Osteoblast (primary cell): ENCODE measurements at regions not wholly inside any gene's neighbourhood (a gene's known extent, or its start where the extent isn't known, plus 50 kb on each side); places are given as distances from the start of the nearest gene placed in this dataset.

ENCODE experiments used
- DNase-seq: peaks from one replicate; pipeline ENCODE4 v3.0.0; 2011; ENCODE audit warnings: low spot score, mixed read lengths; ENCODE audit not compliant: insufficient read length; ENCODE audit errors: missing footprints
- H2AFZ ChIP-seq: 2 replicates; pipeline ENCODE4 v1.6.0; 2011; ENCODE audit warnings: mild to moderate bottlenecking, low read length
- H3K27ac ChIP-seq: 2 replicates; pipeline ENCODE4 v1.5.1; 2011; ENCODE audit warnings: mild to moderate bottlenecking, low read depth, low read length, moderate library complexity
- H3K27me3 ChIP-seq: 2 replicates; pipeline ENCODE4 v1.6.0; 2012; ENCODE audit warnings: mild to moderate bottlenecking, control low read depth, inconsistent platforms, low read length, moderate library complexity; ENCODE audit not compliant: insufficient read depth
- H3K36me3 ChIP-seq: 2 replicates; pipeline ENCODE4 v1.5.1; 2011; ENCODE audit warnings: mild to moderate bottlenecking, low read length, control low read depth, moderate library complexity; ENCODE audit not compliant: insufficient read depth
- H3K4me1 ChIP-seq: 2 replicates; pipeline ENCODE4 v1.5.1; 2011; ENCODE audit warnings: mild to moderate bottlenecking, low read length, control low read depth, moderate library complexity; ENCODE audit not compliant: insufficient read depth
- H3K4me2 ChIP-seq: 2 replicates; pipeline ENCODE4 v1.6.0; 2011; ENCODE audit warnings: mild to moderate bottlenecking, low read length; ENCODE audit not compliant: insufficient read depth
- H3K4me3 ChIP-seq: fragments of 200-600 bp; sonication (generic); 3 replicates; pipeline ENCODE4 v1.5.1; 2012; ENCODE audit warnings: mild to moderate bottlenecking, low read length, inconsistent platforms; ENCODE audit not compliant: insufficient read depth
- H3K79me2 ChIP-seq: 2 replicates; pipeline ENCODE4 v1.6.0; 2012; ENCODE audit warnings: mild to moderate bottlenecking, low read length, control low read depth, inconsistent platforms; ENCODE audit not compliant: insufficient read depth
- H3K9me3 ChIP-seq: 2 replicates; pipeline ENCODE4 v1.5.1; 2011; ENCODE audit warnings: low read depth, low read length, control low read depth
- H4K20me1 ChIP-seq: 2 replicates; pipeline ENCODE4 v1.6.0; 2012; ENCODE audit warnings: mild to moderate bottlenecking, low read length, control low read depth; ENCODE audit not compliant: insufficient read depth
- CTCF ChIP-seq: IDR thresholded peaks from 2 replicates; pipeline ENCODE4 v1.5.1; 2011; ENCODE audit warnings: mild to moderate bottlenecking, low read depth, low read length, moderate library complexity; ENCODE audit errors: extremely low read depth

DNA sequence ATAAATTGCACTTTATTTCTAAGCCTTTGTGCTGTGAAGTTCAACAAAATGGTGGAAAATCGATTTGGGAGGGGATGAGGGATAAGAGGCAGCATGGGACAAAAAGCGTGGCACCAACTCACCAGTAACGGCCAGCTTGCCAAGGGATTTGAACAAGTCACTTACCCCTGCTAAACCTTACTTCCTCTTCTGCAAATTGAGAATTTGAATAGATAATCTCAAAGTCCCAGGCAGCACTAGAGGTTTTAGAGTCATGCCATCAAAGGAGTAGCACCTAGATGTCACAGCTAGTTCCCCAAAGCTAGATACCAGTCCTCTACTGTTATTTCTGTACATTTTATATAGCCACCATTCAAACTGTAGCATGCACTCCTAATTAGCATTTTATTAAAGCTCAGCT, 83.7 kb upstream of the VRK2 start:
- H3K4me1 ChIP-seq: no peaks in the 10 kb centered on the region
- H3K27ac ChIP-seq: no peak overlapping the region
- TF ChIP-seq CTCF: no peak
- no peak overlapping the region for H2AFZ ChIP-seq
- H3K36me3 ChIP-seq: no peaks in the 10 kb centered on the region
- no peaks in the 10 kb centered on the region for H3K79me2 ChIP-seq
- no peak for DNase-seq
- no peak overlapping the region for H3K4me3 ChIP-seq
- H4K20me1 ChIP-seq: no peaks in the 10 kb centered on the region
- H3K9me3 ChIP-seq: no peaks in the 10 kb centered on the region
- H3K27me3 ChIP-seq: no peaks in the 10 kb centered on the region
- H3K4me2 ChIP-seq: no peak overlapping the region

DNA sequence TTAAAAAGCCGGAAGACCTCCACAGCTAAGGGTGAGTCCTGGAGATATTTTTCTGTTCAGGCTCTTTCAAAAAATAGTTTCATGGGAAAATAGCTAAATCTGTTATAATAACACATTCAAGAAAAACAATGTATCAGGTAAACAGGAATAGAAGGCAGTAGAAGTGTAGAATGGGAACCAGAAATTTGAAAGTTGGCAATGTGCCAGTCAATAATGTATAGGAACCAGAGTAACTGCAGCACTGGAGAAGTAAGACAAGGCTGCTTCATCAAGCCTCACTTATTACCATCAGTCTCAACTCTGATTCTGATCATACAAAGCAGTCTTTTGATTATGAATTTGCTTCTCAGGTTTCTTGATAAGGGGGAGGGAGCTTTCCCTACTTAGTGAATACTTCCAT, 81.4 kb upstream of the VRK2 start:
- Histone ChIP-seq H3K4me2 (no peak overlapping the region), H2AFZ (no peak overlapping the region), H3K36me3 (no peaks in the 10 kb centered on the region), H3K9me3 (no peaks in the 10 kb centered on the region), H3K79me2 (no peaks in the 10 kb centered on the region), H3K27ac (no peak overlapping the region), H4K20me1 (no peaks in the 10 kb centered on the region), H3K27me3 (no peaks in the 10 kb centered on the region), H3K4me3 (no peak overlapping the region), H3K4me1 (no peaks in the 10 kb centered on the region)
- no peak for DNase-seq
- no peak for TF ChIP-seq CTCF

GRCh38 chr2:57965961-57966360, 80.6 kb upstream of the VRK2 start:
- H3K36me3 ChIP-seq: no peaks in the 10 kb centered on the region
- H3K27ac ChIP-seq: no peak overlapping the region
- no peaks in the 10 kb centered on the region for H4K20me1 ChIP-seq
- H3K9me3 ChIP-seq: no peaks in the 10 kb centered on the region
- no peak overlapping the region for H2AFZ ChIP-seq
- no peaks in the 10 kb centered on the region for H3K27me3 ChIP-seq
- TF ChIP-seq CTCF: no peak
- H3K4me2 ChIP-seq: no peak overlapping the region
- H3K79me2 ChIP-seq: no peaks in the 10 kb centered on the region
- no peaks in the 10 kb centered on the region for H3K4me1 ChIP-seq
- no peak overlapping the region for H3K4me3 ChIP-seq
- no peak for DNase-seq

GRCh38 chr2:57973621-57974186, 72.9 kb upstream of the VRK2 start:
- no peaks in the 10 kb centered on the region for H4K20me1 ChIP-seq
- peaks cover 4% of the 10 kb centered on the region for H3K27me3 ChIP-seq
- H3K4me2 ChIP-seq: no peak overlapping the region
- no peaks in the 10 kb centered on the region for H3K36me3 ChIP-seq
- TF ChIP-seq CTCF: no peak
- H3K4me3 ChIP-seq: no peak overlapping the region
- H3K9me3 ChIP-seq: no peaks in the 10 kb centered on the region
- no peak for DNase-seq
- H3K27ac ChIP-seq: no peak overlapping the region
- no peak overlapping the region for H2AFZ ChIP-seq
- H3K79me2 ChIP-seq: no peaks in the 10 kb centered on the region
- no peaks in the 10 kb centered on the region for H3K4me1 ChIP-seq
